ENCODE measurements at regions not wholly inside any gene's neighbourhood (a gene's known extent, or its start where the extent isn't known, plus 50 kb on each side); places are given as distances from the start of the nearest gene placed in this dataset.
"Not testable (repeated sequence)": the region's sequence is repeated elsewhere in the genome, so short reads cannot be mapped to it uniquely, and the experiment has no call there.

DNA sequence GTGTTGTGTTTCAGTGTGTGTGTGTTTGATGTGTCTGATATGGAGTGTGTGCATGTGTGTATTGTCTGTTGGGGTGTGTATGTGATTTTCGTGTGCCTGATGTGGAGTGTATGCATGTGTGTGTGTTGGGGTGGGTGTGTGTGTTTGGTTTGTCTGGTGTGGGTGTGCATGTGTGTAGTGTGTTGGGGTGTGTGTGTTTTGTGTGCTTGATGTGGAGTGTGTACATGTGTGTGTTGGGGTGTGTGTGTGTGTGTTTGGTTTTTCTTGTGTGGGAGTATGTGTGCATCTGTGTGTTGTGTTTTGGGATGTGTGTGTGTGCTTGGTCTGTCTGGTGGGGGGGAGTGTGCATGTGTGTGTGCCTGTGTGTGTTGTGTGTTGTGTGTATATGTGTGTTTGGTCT, 247.4 kb upstream of the ST6GAL2 start:
- no peak for DNase-seq (ENCODE audit: extremely low read depth, low read depth)
- no peak for TF ChIP-seq CTCF (IDR thresholded peaks at IDR 0.05; ENCODE audit: low read depth, low read length, missing control alignments)
- no peak overlapping the region for H3K4me3 ChIP-seq (replicated peaks; ENCODE audit: low read depth, low read length)

GRCh38 chr2:107136733-107137132, 250.8 kb upstream of the ST6GAL2 start:
- no peak for TF ChIP-seq CTCF (IDR thresholded peaks at IDR 0.05; ENCODE audit: low read depth, low read length, missing control alignments)
- H3K4me3 ChIP-seq (replicated peaks; ENCODE audit: low read depth, low read length) = no peak overlapping the region
- DNase-seq (ENCODE audit: extremely low read depth, low read depth) = no peak

DNA sequence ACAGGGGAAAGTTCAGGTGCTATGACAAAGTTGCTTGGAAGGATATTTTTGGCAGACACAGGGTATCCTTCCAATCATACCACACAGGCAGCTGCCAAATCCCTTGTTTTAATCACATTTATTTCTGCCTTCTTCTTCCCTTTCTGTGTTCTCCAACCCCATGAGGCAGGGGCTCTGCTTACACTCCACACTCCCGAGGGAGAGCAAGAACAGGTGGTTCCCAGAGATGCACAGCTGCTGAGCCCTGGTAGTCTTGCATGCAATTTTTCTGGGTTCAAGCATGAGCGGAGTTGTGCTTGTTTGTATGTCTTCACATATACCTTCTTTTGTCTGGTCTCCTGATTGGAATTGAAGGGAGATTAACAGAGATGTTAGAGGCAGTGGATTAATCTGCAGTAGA, 251.7 kb upstream of the ST6GAL2 start:
- H3K4me3 ChIP-seq (replicated peaks; ENCODE audit: low read depth, low read length) = no peak overlapping the region
- TF ChIP-seq CTCF (IDR thresholded peaks at IDR 0.05; ENCODE audit: low read depth, low read length, missing control alignments) = no peak
- no peak for DNase-seq (ENCODE audit: extremely low read depth, low read depth)

DNA sequence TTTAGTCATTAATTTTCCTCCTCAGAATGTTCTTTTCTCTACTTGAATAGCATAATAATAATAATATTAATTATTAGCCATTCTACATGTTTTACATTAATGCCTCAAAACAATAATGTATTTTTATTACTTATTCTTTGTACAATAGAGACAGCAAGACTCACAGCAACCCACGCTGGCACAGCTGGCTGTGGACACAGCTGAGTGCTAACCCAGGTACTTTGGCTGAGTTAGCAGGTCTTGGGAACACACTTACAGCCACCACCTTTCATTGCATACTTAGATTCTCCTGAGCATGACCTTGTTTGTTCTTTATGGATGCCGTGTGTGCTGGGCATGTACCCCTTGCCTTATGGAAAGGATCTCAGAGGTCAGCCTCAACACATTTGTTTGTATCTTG, 260.2 kb upstream of the ST6GAL2 start:
- no peak overlapping the region for H3K4me3 ChIP-seq (replicated peaks; ENCODE audit: low read depth, low read length)
- no peak for DNase-seq (ENCODE audit: extremely low read depth, low read depth)
- no peak for TF ChIP-seq CTCF (IDR thresholded peaks at IDR 0.05; ENCODE audit: low read depth, low read length, missing control alignments)

- DNase-seq (ENCODE audit: extremely low read depth, low read depth); H3K4me3 ChIP-seq (replicated peaks; ENCODE audit: low read depth, low read length): not testable (repeated sequence)
These were observed 260.7 kb upstream of the ST6GAL2 start for GRCh38 chr2:107146645-107147044.

DNA sequence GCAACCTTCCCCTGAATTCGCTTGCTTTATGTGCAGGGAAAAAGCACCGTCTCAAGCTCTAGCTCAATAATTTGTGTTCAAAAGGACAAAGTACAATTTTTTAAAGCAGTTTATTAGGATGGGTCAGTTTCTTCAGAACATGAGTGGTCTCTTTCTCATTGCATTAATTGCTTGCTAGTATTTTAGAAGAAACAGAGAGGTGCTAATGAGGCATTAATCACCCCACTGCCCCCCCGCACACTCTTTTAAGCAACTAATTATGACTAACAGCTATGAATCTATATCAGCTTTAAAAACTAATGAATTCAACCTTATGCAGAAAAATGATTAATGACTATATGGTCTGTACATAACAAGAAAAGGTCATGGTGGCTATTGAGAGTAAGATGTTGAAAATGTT, 262.1 kb upstream of the ST6GAL2 start:
- DNase-seq (ENCODE audit: extremely low read depth, low read depth) = no peak
- H3K4me3 ChIP-seq (replicated peaks; ENCODE audit: low read depth, low read length) = no peak overlapping the region
- no peak for TF ChIP-seq CTCF (IDR thresholded peaks at IDR 0.05; ENCODE audit: low read depth, low read length, missing control alignments)

GRCh38 chr2:107148496-107148895, 262.5 kb upstream of the ST6GAL2 start:
- no peak for DNase-seq (ENCODE audit: extremely low read depth, low read depth)
- no peak overlapping the region for H3K4me3 ChIP-seq (replicated peaks; ENCODE audit: low read depth, low read length)
- no peak for TF ChIP-seq CTCF (IDR thresholded peaks at IDR 0.05; ENCODE audit: low read depth, low read length, missing control alignments)
